Neural cell (in vitro differentiated cells): ENCODE measurements at regions not wholly inside any gene's neighbourhood (a gene's known extent, or its start where the extent isn't known, plus 50 kb on each side); places are given as distances from the start of the nearest gene placed in this dataset.

Source experiments
- EP300 ChIP-seq: fragments of 450-650 bp; conservative IDR thresholded peaks from 2 replicates; pipeline ENCODE4 v1.6.1; 2014; ENCODE audit warnings: antibody characterized with exemption, mild to moderate bottlenecking, moderate library complexity; ENCODE audit not compliant: poor library complexity, severe bottlenecking
- EZH2 ChIP-seq: fragments of 200-600, 300-800 bp; shearing (Covaris generic), sonication (generic); IDR thresholded peaks from 2 replicates; pipeline ENCODE4 v1.6.1; 2014; ENCODE audit warnings: antibody characterized with exemption, low read length, borderline replicate concordance, mild to moderate bottlenecking; ENCODE audit not compliant: insufficient read depth, poor library complexity, severe bottlenecking
- REST ChIP-seq: IDR thresholded peaks from 2 replicates; pipeline ENCODE4 v1.6.1; 2012; ENCODE audit warnings: borderline replicate concordance
- TAF1 ChIP-seq: IDR thresholded peaks from 2 replicates; pipeline ENCODE4 v1.6.1; 2012; ENCODE audit warnings: low read depth
- TF ChIP-seq, protein P1 (sequence below): fragments of 450-650 bp; IDR thresholded peaks from 2 replicates; pipeline ENCODE4 v1.5.1; 2014; ENCODE audit warnings: antibody characterized with exemption, mild to moderate bottlenecking, moderate library complexity; ENCODE audit not compliant: poor library complexity, severe bottlenecking

- TF ChIP-seq TAF1 = no peak
- TF ChIP-seq, protein P1, sequence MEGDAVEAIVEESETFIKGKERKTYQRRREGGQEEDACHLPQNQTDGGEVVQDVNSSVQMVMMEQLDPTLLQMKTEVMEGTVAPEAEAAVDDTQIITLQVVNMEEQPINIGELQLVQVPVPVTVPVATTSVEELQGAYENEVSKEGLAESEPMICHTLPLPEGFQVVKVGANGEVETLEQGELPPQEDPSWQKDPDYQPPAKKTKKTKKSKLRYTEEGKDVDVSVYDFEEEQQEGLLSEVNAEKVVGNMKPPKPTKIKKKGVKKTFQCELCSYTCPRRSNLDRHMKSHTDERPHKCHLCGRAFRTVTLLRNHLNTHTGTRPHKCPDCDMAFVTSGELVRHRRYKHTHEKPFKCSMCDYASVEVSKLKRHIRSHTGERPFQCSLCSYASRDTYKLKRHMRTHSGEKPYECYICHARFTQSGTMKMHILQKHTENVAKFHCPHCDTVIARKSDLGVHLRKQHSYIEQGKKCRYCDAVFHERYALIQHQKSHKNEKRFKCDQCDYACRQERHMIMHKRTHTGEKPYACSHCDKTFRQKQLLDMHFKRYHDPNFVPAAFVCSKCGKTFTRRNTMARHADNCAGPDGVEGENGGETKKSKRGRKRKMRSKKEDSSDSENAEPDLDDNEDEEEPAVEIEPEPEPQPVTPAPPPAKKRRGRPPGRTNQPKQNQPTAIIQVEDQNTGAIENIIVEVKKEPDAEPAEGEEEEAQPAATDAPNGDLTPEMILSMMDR = no peak
- TF ChIP-seq REST = no peak
- TF ChIP-seq EZH2 = no peak
- TF ChIP-seq EP300 = no peak
Observed at GRCh38 chr2:240245184-240245583, 104.7 kb upstream of the OTOS start.
